GM19238 (cell line): ENCODE measurements at regions not wholly inside any gene's neighbourhood (a gene's known extent, or its start where the extent isn't known, plus 50 kb on each side); places are given as distances from the start of the nearest gene placed in this dataset.
"Not testable (repeated sequence)": the region's sequence is repeated elsewhere in the genome, so short reads cannot be mapped to it uniquely, and the experiment has no call there.

Experiments used
- DNase-seq: peaks from one replicate; pipeline ENCODE4 v3.0.0; 2011; ENCODE audit warnings: low spot score; ENCODE audit not compliant: insufficient read length

- no peak for DNase-seq
These were observed 137.6 kb upstream of the ECI2 start for GRCh38 chr6:4272996-4273395.

GRCh38 chr6:4271761-4272470 is 136.5 kb upstream of the ECI2 start:
- DNase-seq: no peak

GRCh38 chr6:4270776-4271175 is 135.4 kb upstream of the ECI2 start:
- DNase-seq: no peak

GRCh38 chr6:4270001-4270400 is 134.6 kb upstream of the ECI2 start:
- DNase-seq: no peak

GRCh38 chr6:4268171-4268570 is 132.8 kb upstream of the ECI2 start:
- no peak for DNase-seq

- DNase-seq: no peak
These were observed 130.4 kb upstream of the ECI2 start for GRCh38 chr6:4265740-4266139.

- no peak for DNase-seq
These were observed 129.2 kb upstream of the ECI2 start for GRCh38 chr6:4264601-4265000.

- no peak for DNase-seq
These were observed 128.7 kb upstream of the ECI2 start for GRCh38 chr6:4264081-4264480.

GRCh38 chr6:4262526-4262925 is 127.2 kb upstream of the ECI2 start:
- no peak for DNase-seq

- DNase-seq: no peak
These were observed 124.0 kb upstream of the ECI2 start for GRCh38 chr6:4259391-4259790.

- DNase-seq: no peak
These were observed 123.4 kb upstream of the ECI2 start for GRCh38 chr6:4258733-4259132.

GRCh38 chr6:4256969-4257368 is 121.6 kb upstream of the ECI2 start:
- DNase-seq: no peak

GRCh38 chr6:4253604-4254231 is 118.3 kb upstream of the ECI2 start:
- no peak for DNase-seq

GRCh38 chr6:4252445-4252844 is 117.1 kb upstream of the ECI2 start:
- not testable (repeated sequence) for DNase-seq

- no peak for DNase-seq
These were observed 115.3 kb upstream of the ECI2 start for GRCh38 chr6:4250645-4251044.

GRCh38 chr6:4243832-4244231 is 108.5 kb upstream of the ECI2 start:
- DNase-seq: not testable (repeated sequence)

GRCh38 chr6:4243237-4243636 is 107.9 kb upstream of the ECI2 start:
- no peak for DNase-seq

- no peak for DNase-seq
These were observed 107.2 kb upstream of the ECI2 start for GRCh38 chr6:4242601-4243000.

GRCh38 chr6:4240148-4240547 is 104.8 kb upstream of the ECI2 start:
- DNase-seq: no peak

GRCh38 chr6:4225161-4225872 is 89.9 kb upstream of the ECI2 start:
- DNase-seq: no peak

- no peak for DNase-seq
These were observed 88.9 kb upstream of the ECI2 start for GRCh38 chr6:4224067-4224978.

- DNase-seq: no peak
These were observed 85.2 kb upstream of the ECI2 start for GRCh38 chr6:4220558-4220957.
